Prostate gland (tissue), 2 donors: ENCODE measurements at regions not wholly inside any gene's neighbourhood (a gene's known extent, or its start where the extent isn't known, plus 50 kb on each side); places are given as distances from the start of the nearest gene placed in this dataset.
"Not testable (repeated sequence)": the region's sequence is repeated elsewhere in the genome, so short reads cannot be mapped to it uniquely, and the experiment has no call there.

Experiments
- CTCF ChIP-seq, 4 experiments: fragments of 200-600 bp in 2 of 4; fragments of 450-650 bp in 2 of 4; sonication (generic) in 2 of 4; IDR thresholded peaks; 1 replicate in 3 of 4; 2 replicates in 1 of 4; pipeline ENCODE4 v1.5.1; 2016 to 2019; ENCODE audit warnings: antibody characterized with exemption in 4 of 4, mild to moderate bottlenecking in 2 of 4, moderate library complexity in 2 of 4
- POLR2A ChIP-seq: fragments of 450-650 bp; IDR thresholded peaks from one replicate; pipeline ENCODE4 v1.6.1; 2016; ENCODE audit warnings: antibody characterized with exemption, mild to moderate bottlenecking

- not testable (repeated sequence) for TF ChIP-seq POLR2A; CTCF (IDR thresholded peaks at IDR 0.05)
Measured at GRCh38 chr7:55708028-55708427, 135.7 kb upstream of the VOPP1 start.
